22Rv1 (cell line): ENCODE measurements at regions not wholly inside any gene's neighbourhood (a gene's known extent, or its start where the extent isn't known, plus 50 kb on each side); places are given as distances from the start of the nearest gene placed in this dataset.

ENCODE experiments used
- H3K27ac ChIP-seq: fragments of 450-650 bp; 2 replicates; pipeline ENCODE4 v1.5.1; 2017
- ZFX ChIP-seq: fragments of 450-650 bp; IDR thresholded peaks from 2 replicates; pipeline ENCODE4 v1.6.1; 2017; ENCODE audit warnings: antibody characterized with exemption, borderline replicate concordance
- TF ChIP-seq, protein P1 (sequence below): fragments of 450-650 bp; IDR thresholded peaks from 2 replicates; pipeline ENCODE4 v1.5.1; 2017; ENCODE audit warnings: mild to moderate bottlenecking

DNA sequence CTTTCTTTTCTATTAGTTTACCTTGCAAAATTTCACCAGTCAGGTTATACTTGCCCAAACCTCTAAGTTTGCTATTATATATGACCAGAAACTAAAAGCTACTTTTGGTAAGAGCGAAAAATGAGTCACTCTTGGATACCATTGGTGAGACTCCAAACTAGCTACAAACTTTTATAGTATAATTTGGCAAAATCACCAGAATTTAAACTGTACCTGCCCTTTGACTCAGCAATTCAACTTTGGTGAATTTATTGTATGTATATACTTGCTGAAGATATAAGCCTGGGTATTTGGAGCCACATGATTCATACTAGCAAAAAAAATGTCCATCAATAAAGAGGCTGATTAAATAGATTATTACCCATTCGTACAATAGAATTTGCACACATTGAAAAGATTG lies 178.7 kb upstream of the STEAP1 start:
- TF ChIP-seq, protein P1, sequence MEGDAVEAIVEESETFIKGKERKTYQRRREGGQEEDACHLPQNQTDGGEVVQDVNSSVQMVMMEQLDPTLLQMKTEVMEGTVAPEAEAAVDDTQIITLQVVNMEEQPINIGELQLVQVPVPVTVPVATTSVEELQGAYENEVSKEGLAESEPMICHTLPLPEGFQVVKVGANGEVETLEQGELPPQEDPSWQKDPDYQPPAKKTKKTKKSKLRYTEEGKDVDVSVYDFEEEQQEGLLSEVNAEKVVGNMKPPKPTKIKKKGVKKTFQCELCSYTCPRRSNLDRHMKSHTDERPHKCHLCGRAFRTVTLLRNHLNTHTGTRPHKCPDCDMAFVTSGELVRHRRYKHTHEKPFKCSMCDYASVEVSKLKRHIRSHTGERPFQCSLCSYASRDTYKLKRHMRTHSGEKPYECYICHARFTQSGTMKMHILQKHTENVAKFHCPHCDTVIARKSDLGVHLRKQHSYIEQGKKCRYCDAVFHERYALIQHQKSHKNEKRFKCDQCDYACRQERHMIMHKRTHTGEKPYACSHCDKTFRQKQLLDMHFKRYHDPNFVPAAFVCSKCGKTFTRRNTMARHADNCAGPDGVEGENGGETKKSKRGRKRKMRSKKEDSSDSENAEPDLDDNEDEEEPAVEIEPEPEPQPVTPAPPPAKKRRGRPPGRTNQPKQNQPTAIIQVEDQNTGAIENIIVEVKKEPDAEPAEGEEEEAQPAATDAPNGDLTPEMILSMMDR = no peak
- no peak overlapping the region for H3K27ac ChIP-seq

GRCh38 chr7:89987665-89988064 lies 166.6 kb upstream of the STEAP1 start:
- TF ChIP-seq ZFX = no peak
- H3K27ac ChIP-seq = no peak overlapping the region

GRCh38 chr7:89988074-89988473 lies 166.2 kb upstream of the STEAP1 start:
- TF ChIP-seq, protein P1 = no peak
- TF ChIP-seq ZFX = no peak
- H3K27ac ChIP-seq = no peak overlapping the region

DNA sequence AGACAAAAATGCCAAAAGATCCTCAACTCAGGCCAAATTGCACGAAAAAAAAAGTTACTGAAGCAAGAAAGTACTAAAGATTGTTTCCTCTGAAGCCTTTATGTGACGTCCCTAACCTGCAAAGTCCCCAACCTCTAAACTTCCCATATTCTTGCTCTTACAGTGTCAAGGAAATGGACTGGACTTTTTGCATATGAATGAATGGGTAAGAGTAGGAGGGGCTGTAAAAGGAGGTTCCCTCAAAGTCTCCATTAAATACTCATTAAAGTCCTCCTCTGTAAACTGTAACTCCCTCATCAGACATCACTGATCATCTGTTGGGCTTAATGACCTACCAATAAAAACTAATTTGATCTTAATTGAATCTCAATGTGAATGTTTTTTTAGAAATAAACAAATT lies 164.8 kb upstream of the STEAP1 start:
- TF ChIP-seq, protein P1 = no peak
- no peak for TF ChIP-seq ZFX

DNA sequence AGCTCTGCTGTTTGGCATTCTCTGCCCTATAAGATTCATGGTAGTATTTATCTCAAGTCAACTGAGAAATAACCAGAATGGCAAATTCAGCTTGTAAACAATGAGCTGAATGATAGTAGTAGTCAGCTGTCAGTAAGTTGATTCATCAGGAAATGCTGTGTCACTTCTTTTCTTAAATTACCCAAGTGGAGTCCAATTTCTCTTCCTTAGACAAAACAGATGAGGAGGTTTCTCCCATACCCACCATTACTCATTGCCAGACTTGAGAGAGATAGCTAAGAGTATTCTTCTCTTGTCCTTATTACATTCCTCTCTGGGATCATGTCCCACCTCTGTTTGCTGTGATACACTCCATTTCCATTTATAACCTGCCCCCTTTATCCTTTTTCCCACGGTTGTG lies 159.8 kb upstream of the STEAP1 start:
- TF ChIP-seq, protein P1 = no peak
- no peak for TF ChIP-seq ZFX
- H3K27ac ChIP-seq = no peak overlapping the region

More for the DNA sequence above, 164.8 kb upstream of the STEAP1 start:
- H3K27ac ChIP-seq = no peak overlapping the region

- TF ChIP-seq, protein P1 = no peak
- TF ChIP-seq ZFX = no peak
- no peak overlapping the region for H3K27ac ChIP-seq
These were observed 155.7 kb upstream of the STEAP1 start for GRCh38 chr7:89998554-89998953.

- TF ChIP-seq ZFX = no peak
- TF ChIP-seq, protein P1 = no peak
These were observed 148.4 kb upstream of the STEAP1 start for GRCh38 chr7:90005836-90006235.

GRCh38 chr7:90007001-90007654 lies 147.1 kb upstream of the STEAP1 start:
- TF ChIP-seq, protein P1 = no peak
- no peak for TF ChIP-seq ZFX
- no peak overlapping the region for H3K27ac ChIP-seq

More at GRCh38 chr7:90005836-90006235, 148.4 kb upstream of the STEAP1 start:
- H3K27ac ChIP-seq = no peak overlapping the region
